ENCODE measurements at regions not wholly inside any gene's neighbourhood (a gene's known extent, or its start where the extent isn't known, plus 50 kb on each side); places are given as distances from the start of the nearest gene placed in this dataset.

DNA sequence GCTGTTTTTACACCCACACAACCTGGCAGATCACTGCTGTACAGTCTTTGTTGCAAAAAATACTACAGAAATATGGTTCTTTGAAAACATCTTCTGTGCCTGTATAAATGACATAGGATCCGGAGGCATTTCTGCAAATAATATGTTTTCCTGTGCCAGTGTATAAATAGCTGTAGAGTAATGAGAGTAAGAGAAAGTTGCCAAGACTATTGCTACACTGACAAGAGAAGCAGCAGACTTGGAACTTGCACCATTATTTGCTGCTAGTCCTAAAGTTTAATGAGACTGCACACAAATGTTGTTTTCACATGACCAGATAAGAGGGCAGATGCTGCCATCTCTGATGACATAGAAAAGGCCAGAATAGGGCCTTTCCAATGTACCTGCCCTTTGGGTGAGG, 50.0 kb upstream of the DTNBP1 start:
- TF ChIP-seq EP300 (IDR thresholded peaks at IDR 0.05; ENCODE audit: borderline replicate concordance) = no peak
- TF ChIP-seq CREB1 (IDR thresholded peaks at IDR 0.05; ENCODE audit: low read depth) = no peak
- no peak for TF ChIP-seq TAF1 (IDR thresholded peaks at IDR 0.05; ENCODE audit: low read depth)
- TF ChIP-seq, protein P1, sequence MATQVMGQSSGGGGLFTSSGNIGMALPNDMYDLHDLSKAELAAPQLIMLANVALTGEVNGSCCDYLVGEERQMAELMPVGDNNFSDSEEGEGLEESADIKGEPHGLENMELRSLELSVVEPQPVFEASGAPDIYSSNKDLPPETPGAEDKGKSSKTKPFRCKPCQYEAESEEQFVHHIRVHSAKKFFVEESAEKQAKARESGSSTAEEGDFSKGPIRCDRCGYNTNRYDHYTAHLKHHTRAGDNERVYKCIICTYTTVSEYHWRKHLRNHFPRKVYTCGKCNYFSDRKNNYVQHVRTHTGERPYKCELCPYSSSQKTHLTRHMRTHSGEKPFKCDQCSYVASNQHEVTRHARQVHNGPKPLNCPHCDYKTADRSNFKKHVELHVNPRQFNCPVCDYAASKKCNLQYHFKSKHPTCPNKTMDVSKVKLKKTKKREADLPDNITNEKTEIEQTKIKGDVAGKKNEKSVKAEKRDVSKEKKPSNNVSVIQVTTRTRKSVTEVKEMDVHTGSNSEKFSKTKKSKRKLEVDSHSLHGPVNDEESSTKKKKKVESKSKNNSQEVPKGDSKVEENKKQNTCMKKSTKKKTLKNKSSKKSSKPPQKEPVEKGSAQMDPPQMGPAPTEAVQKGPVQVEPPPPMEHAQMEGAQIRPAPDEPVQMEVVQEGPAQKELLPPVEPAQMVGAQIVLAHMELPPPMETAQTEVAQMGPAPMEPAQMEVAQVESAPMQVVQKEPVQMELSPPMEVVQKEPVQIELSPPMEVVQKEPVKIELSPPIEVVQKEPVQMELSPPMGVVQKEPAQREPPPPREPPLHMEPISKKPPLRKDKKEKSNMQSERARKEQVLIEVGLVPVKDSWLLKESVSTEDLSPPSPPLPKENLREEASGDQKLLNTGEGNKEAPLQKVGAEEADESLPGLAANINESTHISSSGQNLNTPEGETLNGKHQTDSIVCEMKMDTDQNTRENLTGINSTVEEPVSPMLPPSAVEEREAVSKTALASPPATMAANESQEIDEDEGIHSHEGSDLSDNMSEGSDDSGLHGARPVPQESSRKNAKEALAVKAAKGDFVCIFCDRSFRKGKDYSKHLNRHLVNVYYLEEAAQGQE (IDR thresholded peaks at IDR 0.05; ENCODE audit: low read depth) = no peak
- no peak for TF ChIP-seq YY1 (IDR thresholded peaks at IDR 0.05; ENCODE audit: low read depth)
- TF ChIP-seq EGR1 (IDR thresholded peaks at IDR 0.05) = no peak
- TF ChIP-seq NFIC (IDR thresholded peaks at IDR 0.05) = no peak
- no peak for TF ChIP-seq CEBPB (IDR thresholded peaks at IDR 0.05)
